SK-N-SH (cell line): ENCODE measurements at regions not wholly inside any gene's neighbourhood (a gene's known extent, or its start where the extent isn't known, plus 50 kb on each side); places are given as distances from the start of the nearest gene placed in this dataset.

Experiments
- CTCF ChIA-PET: fragments of 300-600, 350-600 bp; formaldehyde crosslinking; extraction: SDS; loops from one replicate; lab custom pipeline; 2021; lab: Yijun Ruan, JAX
- POLR2A ChIA-PET: fragments of 350-600 bp; sonication (Branson Sonifier 250); formaldehyde crosslinking; extraction: SDS; loops from one replicate; lab custom pipeline; 2020; ENCODE audit warnings: antibody characterized with exemption, inconsistent platforms; lab: Yijun Ruan, JAX
- DNase-seq: peaks from one replicate; pipeline ENCODE4 v3.0.0; 2012
- H2AFZ ChIP-seq: fragments of 200-600 bp; sonication (generic); 2 replicates; pipeline ENCODE4 v1.8.1; 2016; ENCODE audit warnings: antibody characterized with exemption, mild to moderate bottlenecking, low read depth
- H3F3A ChIP-seq: fragments of 200-600 bp; sonication (generic); replicated peaks from 2 replicates; pipeline ENCODE3; 2016; ENCODE audit warnings: antibody characterized with exemption, mild to moderate bottlenecking; ENCODE audit not compliant: insufficient read depth
- H3K27ac ChIP-seq, 2 experiments: fragments of 200-500 bp in 1 of 2; fragments of 200-600 bp in 1 of 2; sonication (Bioruptor generic) in 1 of 2; sonication (generic), shearing (Covaris generic) in 1 of 2; 2 replicates each; pipeline versions ENCODE4 v1.5.1 to v1.6.1; 2014 to 2016; ENCODE audit warnings: low read depth in 2 of 2, inconsistent platforms in 1 of 2, low read length in 1 of 2, mild to moderate bottlenecking in 1 of 2, mixed read lengths in 1 of 2
- H3K27me3 ChIP-seq: fragments of 200-600 bp; sonication (generic), shearing (Covaris generic); 2 replicates; pipeline ENCODE4 v1.6.1; 2016; ENCODE audit warnings: mixed run types; ENCODE audit not compliant: insufficient read depth
- H3K36me3 ChIP-seq, 2 experiments: fragments of 200-500 bp in 1 of 2; fragments of 200-600 bp in 1 of 2; sonication (Bioruptor generic) in 1 of 2; sonication (generic) in 1 of 2; replicated peaks in 1 of 2; 2 replicates each; pipeline versions ENCODE3 to v1.5.1; 2014 to 2016; ENCODE audit warnings: low read length in 1 of 2, mild to moderate bottlenecking in 1 of 2; ENCODE audit not compliant: insufficient read depth in 2 of 2, control insufficient read depth in 1 of 2
- H3K4me1 ChIP-seq, 2 experiments: fragments of 200-500 bp in 1 of 2; fragments of 200-600 bp in 1 of 2; sonication (Bioruptor generic) in 1 of 2; sonication (generic), shearing (Covaris generic) in 1 of 2; 2 replicates each; pipeline versions ENCODE4 v1.5.1 to v1.6.1; 2014 to 2016; ENCODE audit warnings: low read depth in 1 of 2, low read length in 1 of 2, mixed run types in 1 of 2; ENCODE audit not compliant: insufficient read depth in 2 of 2, control insufficient read depth in 1 of 2
- H3K4me2 ChIP-seq: fragments of 200-600 bp; sonication (generic), shearing (Covaris generic); 2 replicates; pipeline ENCODE4 v1.6.1; 2017; ENCODE audit warnings: mixed run types
- H3K4me3 ChIP-seq, 2 experiments: fragments of 200-500 bp in 1 of 2; fragments of 200-600 bp in 1 of 2; sonication (Bioruptor generic) in 1 of 2; sonication (generic), shearing (Covaris generic) in 1 of 2; 2 replicates each; pipeline versions ENCODE4 v1.5.1 to v1.8.1; 2014 to 2016; ENCODE audit warnings: low read depth in 2 of 2, inconsistent platforms in 1 of 2, low read length in 1 of 2, mild to moderate bottlenecking in 1 of 2, mixed read lengths in 1 of 2, moderate library complexity in 1 of 2
- H3K79me2 ChIP-seq: fragments of 200-600 bp; sonication (generic); 2 replicates; pipeline ENCODE4 v1.8.1; 2017; ENCODE audit warnings: mild to moderate bottlenecking; ENCODE audit not compliant: insufficient read depth
- H3K9ac ChIP-seq: fragments of 200-600 bp; sonication (generic); 2 replicates; pipeline ENCODE4 v1.6.1; 2017; ENCODE audit warnings: mixed run types
- H3K9me2 ChIP-seq: fragments of 200-600 bp; sonication (generic); 2 replicates; pipeline ENCODE4 v1.6.1; 2017; ENCODE audit warnings: mixed run types
- H3K9me3 ChIP-seq: fragments of 200-600 bp; sonication (generic); 2 replicates; pipeline ENCODE4 v1.6.1; 2017; ENCODE audit warnings: mixed run types, mild to moderate bottlenecking, moderate library complexity
- H4K20me1 ChIP-seq: fragments of 200-600 bp; sonication (generic); 2 replicates; pipeline ENCODE4 v1.6.1; 2017; ENCODE audit warnings: mild to moderate bottlenecking, mixed run types; ENCODE audit not compliant: insufficient read depth
- FOXJ3 ChIP-seq: sonication (generic); formaldehyde crosslinking; IDR thresholded peaks from 2 replicates; pipeline ENCODE4 v1.5.1; 2020; ENCODE audit warnings: mild to moderate bottlenecking, missing genetic modification reagents
- FOXM1 ChIP-seq: IDR thresholded peaks from 2 replicates; pipeline ENCODE4 v1.4.0; 2012; ENCODE audit warnings: low read depth, mild to moderate bottlenecking
- GABPA ChIP-seq: IDR thresholded peaks from 2 replicates; pipeline ENCODE4 v1.4.0; 2012; ENCODE audit warnings: low read depth, mild to moderate bottlenecking
- JUND ChIP-seq: IDR thresholded peaks from 2 replicates; pipeline ENCODE4 v1.4.0; 2012
- MXI1 ChIP-seq: IDR thresholded peaks from 2 replicates; pipeline ENCODE4 v1.6.1; 2012; ENCODE audit warnings: mild to moderate bottlenecking, low read depth, low read length, improper control_type of control experiment
- RAD21 ChIP-seq: IDR thresholded peaks from 2 replicates; pipeline ENCODE4 v1.6.1; 2012; ENCODE audit warnings: mild to moderate bottlenecking, low read length
- RXRA ChIP-seq: IDR thresholded peaks from 2 replicates; pipeline ENCODE4 v1.4.0; 2012; ENCODE audit warnings: low read depth, mild to moderate bottlenecking, borderline replicate concordance
- SMC3 ChIP-seq: IDR thresholded peaks from 2 replicates; pipeline ENCODE4 v1.6.1; 2012; ENCODE audit warnings: low read depth, low read length, improper control_type of control experiment
- TAF1 ChIP-seq: IDR thresholded peaks from 2 replicates; pipeline ENCODE4 v1.6.1; 2012; ENCODE audit warnings: low read depth, mild to moderate bottlenecking, low read length, moderate library complexity, borderline replicate concordance
- TCF12 ChIP-seq: IDR thresholded peaks from 2 replicates; pipeline ENCODE4 v1.4.0; 2012
- TEAD4 ChIP-seq: IDR thresholded peaks from 2 replicates; pipeline ENCODE4 v1.4.0; 2012; ENCODE audit warnings: mild to moderate bottlenecking, borderline replicate concordance; ENCODE audit not compliant: insufficient read depth
- YY1 ChIP-seq: IDR thresholded peaks from 2 replicates; pipeline ENCODE4 v1.4.0; 2012; ENCODE audit warnings: low read depth, mild to moderate bottlenecking
- WGBS: methylation state at CpG from one replicate; pipeline ENCODE4 v1.1.6; 2017; ENCODE audit warnings: low lambda C conversion rate; 5-methylcytosine and 5-hydroxymethylcytosine counted together
- TF ChIP-seq, protein P1 (sequence below): fragments of 150-350 bp; IDR thresholded peaks from 2 replicates; pipeline ENCODE4 v1.6.1; 2016; ENCODE audit warnings: mild to moderate bottlenecking, low read depth, low read length
- TF ChIP-seq, protein P2 (sequence below): fragments of 150-350 bp; IDR thresholded peaks from 2 replicates; pipeline ENCODE4 v1.6.1; 2017; ENCODE audit warnings: antibody characterized with exemption, low read length, low read depth, borderline replicate concordance
- TF ChIP-seq, protein P3 (sequence below): IDR thresholded peaks from 2 replicates; pipeline ENCODE4 v1.4.0; 2012; ENCODE audit warnings: low read depth, borderline replicate concordance
- TF ChIP-seq, protein P4 (sequence below): IDR thresholded peaks from 2 replicates; pipeline ENCODE4; 2012
- TF ChIP-seq, protein P5 (sequence below): fragments of 200-600 bp; sonication (generic); IDR thresholded peaks from 2 replicates; pipeline ENCODE4 v1.6.1; 2017; ENCODE audit warnings: antibody characterized with exemption, mild to moderate bottlenecking, moderate library complexity
- TF ChIP-seq, protein P6 (sequence below): IDR thresholded peaks from 2 replicates; pipeline ENCODE4 v1.4.0; 2012; ENCODE audit warnings: low read depth

DNA sequence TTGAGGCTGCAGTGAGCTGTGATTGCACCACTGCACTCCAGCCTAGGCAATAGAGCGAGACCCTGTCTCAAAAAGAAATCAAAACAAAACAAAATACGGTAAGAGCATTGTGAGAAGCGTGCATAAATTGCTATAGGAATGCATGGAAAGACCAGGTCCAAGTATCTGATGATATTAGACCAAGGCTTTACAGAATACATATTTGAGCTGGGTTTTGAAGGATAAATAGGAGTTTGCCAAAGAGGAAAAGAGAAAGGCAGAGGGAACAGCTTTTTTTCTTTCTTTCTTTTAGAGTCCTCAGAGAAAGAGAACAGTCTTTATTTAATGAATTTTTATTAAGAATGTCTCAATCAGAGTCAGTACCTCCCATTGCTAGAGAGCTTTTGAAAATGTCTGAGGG lies 79.5 kb upstream of the PRPS1 start:
- H4K20me1 ChIP-seq = no peaks in the 10 kb centered on the region
- WGBS = 40% methylated on average over 3 of the region's 3 CpGs
- DNase-seq = no peak
- H2AFZ ChIP-seq = no peak overlapping the region
- TF ChIP-seq TEAD4 = no peak
- TF ChIP-seq FOXM1 = no peak
- TF ChIP-seq YY1 = no peak
- TF ChIP-seq TCF12 = no peak
- no peak for TF ChIP-seq RAD21
- H3K27ac ChIP-seq = no peak overlapping the region
- peaks cover 0 to 3% of the 10 kb centered on the region in 2 experiments; a peak in 1 of 4 replicates for H3K4me1 ChIP-seq
- H3K9me3 ChIP-seq = no peaks in the 10 kb centered on the region
- H3K9me2 ChIP-seq = no peaks in the 10 kb centered on the region
- H3K79me2 ChIP-seq = no peaks in the 10 kb centered on the region
- ChIA-PET POLR2A (no interaction called here), CTCF (no interaction called here)
- no peak overlapping the region for H3K4me2 ChIP-seq
- no peak overlapping the region for H3K4me3 ChIP-seq
- no peaks in the 10 kb centered on the region for H3K36me3 ChIP-seq
- no peaks in the 10 kb centered on the region; the same call in 1 of the 2 replicates for H3K27me3 ChIP-seq
- H3F3A ChIP-seq = no peaks in the 10 kb centered on the region
- H3K9ac ChIP-seq = no peak overlapping the region

DNA sequence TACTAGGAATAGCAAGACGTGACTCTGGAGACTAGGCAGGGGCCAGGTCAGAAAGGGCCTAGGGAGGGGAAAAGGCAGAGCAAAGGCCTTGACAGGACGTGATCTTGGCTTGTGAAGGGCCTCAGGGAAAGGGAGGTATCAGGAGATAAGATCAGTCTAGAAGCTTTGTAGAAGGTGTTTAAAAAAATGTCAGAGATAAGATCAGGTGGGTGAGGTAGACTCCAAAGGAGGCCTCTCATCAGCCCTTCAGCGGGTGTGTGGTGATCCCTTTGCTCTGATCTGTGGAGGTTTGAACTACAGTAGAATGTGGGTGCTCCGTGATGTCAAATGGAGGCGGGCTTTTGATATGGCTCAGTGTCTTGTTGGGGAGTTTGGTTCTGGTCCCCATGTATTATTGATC lies 78.8 kb upstream of the PRPS1 start:
- no peaks in the 10 kb centered on the region; the same call in 1 of the 2 replicates for H3K27me3 ChIP-seq
- no peak overlapping the region for H3K27ac ChIP-seq
- no peak overlapping the region for H3K4me3 ChIP-seq
- H3K9ac ChIP-seq = no peak overlapping the region
- no peaks in the 10 kb centered on the region for H3K9me3 ChIP-seq
- no peaks in the 10 kb centered on the region for H3K9me2 ChIP-seq
- H3F3A ChIP-seq = no peaks in the 10 kb centered on the region
- H3K79me2 ChIP-seq = no peaks in the 10 kb centered on the region
- H2AFZ ChIP-seq = no peak overlapping the region
- H3K4me1 ChIP-seq = peaks cover 0 to 3% of the 10 kb centered on the region in 2 experiments; a peak in 1 of 4 replicates
- TF ChIP-seq TAF1 (no peak), GABPA (no peak), SMC3 (no peak), MXI1 (no peak)
- TF ChIP-seq, protein P1, sequence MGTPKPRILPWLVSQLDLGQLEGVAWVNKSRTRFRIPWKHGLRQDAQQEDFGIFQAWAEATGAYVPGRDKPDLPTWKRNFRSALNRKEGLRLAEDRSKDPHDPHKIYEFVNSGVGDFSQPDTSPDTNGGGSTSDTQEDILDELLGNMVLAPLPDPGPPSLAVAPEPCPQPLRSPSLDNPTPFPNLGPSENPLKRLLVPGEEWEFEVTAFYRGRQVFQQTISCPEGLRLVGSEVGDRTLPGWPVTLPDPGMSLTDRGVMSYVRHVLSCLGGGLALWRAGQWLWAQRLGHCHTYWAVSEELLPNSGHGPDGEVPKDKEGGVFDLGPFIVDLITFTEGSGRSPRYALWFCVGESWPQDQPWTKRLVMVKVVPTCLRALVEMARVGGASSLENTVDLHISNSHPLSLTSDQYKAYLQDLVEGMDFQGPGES = no peak
- ChIA-PET POLR2A (no interaction called here), CTCF (no interaction called here)
- no peaks in the 10 kb centered on the region for H3K36me3 ChIP-seq
- no peak overlapping the region for H3K4me2 ChIP-seq
- no peaks in the 10 kb centered on the region for H4K20me1 ChIP-seq
- 57% methylated on average over 5 of the region's 5 CpGs for WGBS
- no peak for DNase-seq

DNA sequence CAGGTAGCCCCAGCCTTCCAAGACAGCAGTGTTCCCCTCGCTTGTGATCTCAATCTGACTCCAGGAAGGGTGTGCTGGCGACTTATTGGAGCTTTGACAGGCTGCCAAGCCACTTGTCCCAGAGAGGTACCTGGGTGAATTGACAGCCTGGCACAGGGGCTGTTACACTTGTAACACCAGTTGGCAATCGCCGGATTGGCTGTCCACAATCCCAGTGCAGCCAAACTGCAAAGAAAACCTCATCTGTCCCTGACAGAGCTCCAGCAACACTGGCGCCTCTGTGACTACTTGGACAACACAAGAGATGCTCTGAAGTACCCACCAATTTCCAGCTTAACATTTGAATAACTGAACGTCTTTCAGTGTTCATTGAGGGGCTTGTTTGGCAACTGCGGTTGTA lies 76.8 kb upstream of the PRPS1 start:
- Histone ChIP-seq H3K4me3 (no peak overlapping the region), H3K9ac (no peak overlapping the region), H3K9me3 (no peaks in the 10 kb centered on the region), H3K36me3 (no peaks in the 10 kb centered on the region), H3K27me3 (no peaks in the 10 kb centered on the region; the same call in 1 of the 2 replicates), H3K4me1 (peaks cover 0 to 3% of the 10 kb centered on the region in 2 experiments; a peak in 1 of 4 replicates), H3K27ac (no peak overlapping the region), H3K4me2 (no peak overlapping the region), H3K9me2 (no peaks in the 10 kb centered on the region), H3F3A (no peaks in the 10 kb centered on the region), H2AFZ (no peak overlapping the region), H4K20me1 (no peaks in the 10 kb centered on the region), H3K79me2 (no peaks in the 10 kb centered on the region)
- no peak for DNase-seq
- 20% methylated on average over 5 of the region's 7 CpGs for WGBS
- ChIA-PET POLR2A (no interaction called here), CTCF (no interaction called here)
- TF ChIP-seq TCF12 (no peak), JUND (no peak), TAF1 (no peak), FOXJ3 (CRISPR knock-in tag) (no peak), YY1 (no peak), RXRA (no peak)
- TF ChIP-seq, protein P2, sequence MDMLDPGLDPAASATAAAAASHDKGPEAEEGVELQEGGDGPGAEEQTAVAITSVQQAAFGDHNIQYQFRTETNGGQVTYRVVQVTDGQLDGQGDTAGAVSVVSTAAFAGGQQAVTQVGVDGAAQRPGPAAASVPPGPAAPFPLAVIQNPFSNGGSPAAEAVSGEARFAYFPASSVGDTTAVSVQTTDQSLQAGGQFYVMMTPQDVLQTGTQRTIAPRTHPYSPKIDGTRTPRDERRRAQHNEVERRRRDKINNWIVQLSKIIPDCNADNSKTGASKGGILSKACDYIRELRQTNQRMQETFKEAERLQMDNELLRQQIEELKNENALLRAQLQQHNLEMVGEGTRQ = no peak
- TF ChIP-seq, protein P3, sequence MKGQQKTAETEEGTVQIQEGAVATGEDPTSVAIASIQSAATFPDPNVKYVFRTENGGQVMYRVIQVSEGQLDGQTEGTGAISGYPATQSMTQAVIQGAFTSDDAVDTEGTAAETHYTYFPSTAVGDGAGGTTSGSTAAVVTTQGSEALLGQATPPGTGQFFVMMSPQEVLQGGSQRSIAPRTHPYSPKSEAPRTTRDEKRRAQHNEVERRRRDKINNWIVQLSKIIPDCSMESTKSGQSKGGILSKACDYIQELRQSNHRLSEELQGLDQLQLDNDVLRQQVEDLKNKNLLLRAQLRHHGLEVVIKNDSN = no peak
- TF ChIP-seq, protein P4, sequence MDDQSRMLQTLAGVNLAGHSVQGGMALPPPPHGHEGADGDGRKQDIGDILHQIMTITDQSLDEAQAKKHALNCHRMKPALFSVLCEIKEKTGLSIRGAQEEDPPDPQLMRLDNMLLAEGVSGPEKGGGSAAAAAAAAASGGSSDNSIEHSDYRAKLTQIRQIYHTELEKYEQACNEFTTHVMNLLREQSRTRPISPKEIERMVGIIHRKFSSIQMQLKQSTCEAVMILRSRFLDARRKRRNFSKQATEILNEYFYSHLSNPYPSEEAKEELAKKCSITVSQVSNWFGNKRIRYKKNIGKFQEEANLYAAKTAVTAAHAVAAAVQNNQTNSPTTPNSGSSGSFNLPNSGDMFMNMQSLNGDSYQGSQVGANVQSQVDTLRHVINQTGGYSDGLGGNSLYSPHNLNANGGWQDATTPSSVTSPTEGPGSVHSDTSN = no peak
- TF ChIP-seq, protein P5, sequence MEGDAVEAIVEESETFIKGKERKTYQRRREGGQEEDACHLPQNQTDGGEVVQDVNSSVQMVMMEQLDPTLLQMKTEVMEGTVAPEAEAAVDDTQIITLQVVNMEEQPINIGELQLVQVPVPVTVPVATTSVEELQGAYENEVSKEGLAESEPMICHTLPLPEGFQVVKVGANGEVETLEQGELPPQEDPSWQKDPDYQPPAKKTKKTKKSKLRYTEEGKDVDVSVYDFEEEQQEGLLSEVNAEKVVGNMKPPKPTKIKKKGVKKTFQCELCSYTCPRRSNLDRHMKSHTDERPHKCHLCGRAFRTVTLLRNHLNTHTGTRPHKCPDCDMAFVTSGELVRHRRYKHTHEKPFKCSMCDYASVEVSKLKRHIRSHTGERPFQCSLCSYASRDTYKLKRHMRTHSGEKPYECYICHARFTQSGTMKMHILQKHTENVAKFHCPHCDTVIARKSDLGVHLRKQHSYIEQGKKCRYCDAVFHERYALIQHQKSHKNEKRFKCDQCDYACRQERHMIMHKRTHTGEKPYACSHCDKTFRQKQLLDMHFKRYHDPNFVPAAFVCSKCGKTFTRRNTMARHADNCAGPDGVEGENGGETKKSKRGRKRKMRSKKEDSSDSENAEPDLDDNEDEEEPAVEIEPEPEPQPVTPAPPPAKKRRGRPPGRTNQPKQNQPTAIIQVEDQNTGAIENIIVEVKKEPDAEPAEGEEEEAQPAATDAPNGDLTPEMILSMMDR = no peak
- TF ChIP-seq, protein P6, sequence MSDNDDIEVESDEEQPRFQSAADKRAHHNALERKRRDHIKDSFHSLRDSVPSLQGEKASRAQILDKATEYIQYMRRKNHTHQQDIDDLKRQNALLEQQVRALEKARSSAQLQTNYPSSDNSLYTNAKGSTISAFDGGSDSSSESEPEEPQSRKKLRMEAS = no peak
